HG02973 (cell line): ENCODE measurements at regions not wholly inside any gene's neighbourhood (a gene's known extent, or its start where the extent isn't known, plus 50 kb on each side); places are given as distances from the start of the nearest gene placed in this dataset.

Experiments
- ATAC-seq: cut with Tn5 transposase; IDR thresholded peaks from one replicate; pipeline ENCODE4 v1.9.1; 2021; ENCODE audit warnings: moderate library complexity; ENCODE audit not compliant: unreplicated experiment

- ATAC-seq, result no peak
Observed at GRCh38 chr5:68555907-68556681, 340.5 kb downstream of the PIK3R1 start.

GRCh38 chr5:68557162-68557936 is 341.8 kb downstream of the PIK3R1 start:
- no peak for ATAC-seq

GRCh38 chr5:68562308-68562707 is 346.8 kb downstream of the PIK3R1 start:
- ATAC-seq, result no peak

DNA sequence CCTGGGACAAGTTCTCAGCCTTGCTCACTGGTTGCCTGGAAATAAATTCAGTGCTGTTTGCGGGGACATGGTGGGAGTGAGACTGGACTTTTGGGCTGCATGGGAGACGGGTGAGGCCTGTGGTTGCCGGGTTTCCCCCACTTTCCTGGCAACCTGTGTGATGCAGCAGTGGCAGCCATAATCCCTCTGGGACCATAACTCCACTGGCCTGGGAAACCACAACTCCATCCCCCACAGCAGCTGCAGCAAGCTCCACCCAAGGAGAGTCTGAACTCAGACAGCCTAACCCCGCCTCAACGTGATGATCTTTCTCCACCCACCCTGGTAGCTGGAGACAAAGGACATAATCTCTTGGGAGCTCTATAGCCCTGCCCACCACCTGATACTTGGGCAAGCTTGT is 349.9 kb downstream of the PIK3R1 start:
- ATAC-seq, result peak; percentile 73

GRCh38 chr5:68576805-68577204 is 361.2 kb downstream of the PIK3R1 start:
- ATAC-seq, result no peak

DNA sequence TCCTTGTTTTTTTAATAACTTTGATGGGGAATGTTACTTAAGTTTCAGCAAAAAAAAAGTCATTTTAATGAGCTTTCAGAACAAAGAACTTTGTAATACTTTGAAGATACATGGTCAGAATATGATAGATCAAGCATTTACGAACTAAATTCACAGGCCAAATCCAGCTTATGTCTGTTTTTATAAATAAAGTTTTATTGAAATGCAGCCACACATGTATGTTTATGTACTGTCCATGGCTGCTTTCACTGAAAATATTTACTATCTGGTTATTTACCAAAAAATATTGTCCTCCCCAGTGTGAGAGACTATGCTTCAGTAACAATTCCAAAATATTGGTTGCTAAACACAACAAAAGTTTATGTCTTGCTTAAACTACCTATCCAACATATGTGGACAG is 366.7 kb downstream of the PIK3R1 start:
- no peak for ATAC-seq

DNA sequence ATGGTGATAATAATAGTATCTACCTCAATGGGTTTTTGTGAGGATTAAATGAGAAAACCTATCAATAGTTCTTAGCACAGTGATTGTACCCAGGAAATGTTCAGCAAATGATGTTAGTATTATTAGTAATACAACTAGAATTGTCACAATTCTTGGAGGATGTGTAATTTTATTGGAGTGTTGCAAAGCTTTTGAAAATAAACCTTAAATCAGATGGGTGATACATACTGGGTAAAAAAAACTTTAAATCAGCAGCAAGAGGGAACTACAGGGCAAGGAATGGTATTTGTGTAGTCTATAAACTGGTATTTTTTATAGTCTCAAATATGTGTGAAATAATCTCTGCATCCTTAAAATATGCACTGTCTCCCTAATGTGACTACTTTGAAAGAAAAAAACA is 371.6 kb downstream of the PIK3R1 start:
- ATAC-seq, result no peak

GRCh38 chr5:68591850-68592249 is 376.3 kb downstream of the PIK3R1 start:
- no peak for ATAC-seq

GRCh38 chr5:68592351-68592750 is 376.8 kb downstream of the PIK3R1 start:
- no peak for ATAC-seq

DNA sequence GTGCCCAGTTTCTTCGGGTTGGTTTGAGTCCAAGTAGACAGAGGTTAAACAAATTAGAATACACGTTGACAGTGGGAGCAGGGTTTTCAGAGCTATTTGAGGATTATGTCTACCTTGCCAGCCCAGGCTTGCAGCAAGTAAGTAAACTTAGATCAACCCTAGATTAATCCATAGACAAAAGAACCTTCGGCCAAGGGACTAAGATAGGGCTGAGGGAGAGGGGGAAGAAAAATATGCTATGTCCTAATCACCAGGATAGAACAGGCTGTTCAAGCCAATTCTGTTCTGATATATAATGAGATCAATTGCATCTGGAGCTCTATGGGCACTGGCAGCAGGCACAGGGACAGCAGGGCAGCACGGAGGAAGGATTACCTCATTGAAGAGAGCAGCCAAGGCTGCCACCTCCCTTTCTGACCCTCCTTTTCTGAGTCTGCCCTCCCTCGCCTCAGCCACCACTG is 377.7 kb downstream of the PIK3R1 start:
- ATAC-seq, result no peak

DNA sequence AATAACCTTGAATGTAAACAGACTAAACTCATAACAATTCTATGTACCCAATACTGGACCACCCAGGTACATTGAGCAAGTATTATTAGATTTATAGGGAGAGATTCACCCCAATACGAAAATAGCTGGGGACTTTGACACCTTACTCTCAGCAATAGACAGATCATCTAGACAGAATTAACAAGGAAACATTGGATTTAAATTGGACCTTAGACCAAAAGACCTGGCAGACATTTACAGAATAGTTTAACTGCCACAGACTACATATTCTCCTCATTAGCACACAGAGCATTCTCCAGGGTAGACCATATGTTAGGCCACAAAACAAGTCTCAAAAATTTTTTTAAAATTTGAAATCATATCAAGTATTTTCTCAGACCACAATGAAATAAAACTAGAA is 397.4 kb downstream of the PIK3R1 start:
- ATAC-seq, result no peak

GRCh38 chr5:68618501-68618900 is 402.9 kb downstream of the PIK3R1 start:
- ATAC-seq, result no peak

GRCh38 chr5:68627001-68627400 is 411.4 kb downstream of the PIK3R1 start:
- ATAC-seq, result no peak

DNA sequence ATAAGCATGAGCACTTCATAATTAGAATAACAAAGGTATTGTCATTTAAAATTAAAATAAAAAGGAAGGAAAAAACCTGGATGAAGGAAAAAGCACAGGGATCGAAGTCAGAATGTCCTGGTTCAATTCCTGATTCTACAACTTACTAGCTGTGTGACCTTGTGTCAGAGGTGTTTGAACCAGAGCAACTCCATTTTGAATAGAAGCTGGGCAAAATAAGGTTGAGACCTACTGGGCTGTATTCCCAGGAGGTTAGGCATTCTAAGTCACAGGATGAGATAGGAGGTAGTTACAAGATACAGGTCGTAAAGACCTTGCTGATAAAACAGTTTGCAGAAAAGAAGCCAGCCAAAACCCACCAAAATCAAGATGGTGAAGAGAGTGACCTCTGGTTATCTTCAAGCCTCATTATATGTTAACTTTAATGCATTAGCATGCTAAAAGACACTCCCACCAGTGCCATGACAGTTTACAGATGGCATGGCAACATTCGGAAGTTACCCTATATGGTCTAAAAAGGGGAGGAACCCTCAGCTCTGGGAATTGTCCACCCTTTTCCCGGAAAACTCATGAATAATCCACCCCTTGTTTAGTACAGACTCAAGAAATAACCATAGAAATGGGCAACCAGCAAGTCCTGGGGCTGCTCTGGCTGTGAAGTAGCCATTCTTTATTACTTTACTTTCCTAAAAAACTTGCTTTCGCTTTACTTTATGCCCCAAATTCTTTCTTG is 412.7 kb downstream of the PIK3R1 start:
- no peak for ATAC-seq

DNA sequence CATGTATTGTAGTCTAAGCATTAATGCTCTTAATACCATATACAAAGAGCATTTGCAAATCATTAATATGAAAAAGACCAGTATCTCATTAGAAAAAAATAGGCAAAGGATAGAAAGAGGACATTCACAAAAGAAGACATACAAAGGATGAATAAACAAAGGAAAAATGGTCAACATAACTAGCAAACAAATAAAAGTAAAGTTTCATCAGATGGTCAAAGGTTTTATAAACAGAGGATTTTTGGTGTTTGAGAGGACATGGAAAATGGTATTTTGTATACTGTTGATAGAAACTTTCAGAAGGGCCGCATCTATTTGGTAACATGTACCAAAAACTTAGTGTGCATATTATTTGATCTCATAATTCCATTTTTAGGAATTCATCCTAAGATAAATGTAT is 414.8 kb downstream of the PIK3R1 start:
- ATAC-seq, result no peak

DNA sequence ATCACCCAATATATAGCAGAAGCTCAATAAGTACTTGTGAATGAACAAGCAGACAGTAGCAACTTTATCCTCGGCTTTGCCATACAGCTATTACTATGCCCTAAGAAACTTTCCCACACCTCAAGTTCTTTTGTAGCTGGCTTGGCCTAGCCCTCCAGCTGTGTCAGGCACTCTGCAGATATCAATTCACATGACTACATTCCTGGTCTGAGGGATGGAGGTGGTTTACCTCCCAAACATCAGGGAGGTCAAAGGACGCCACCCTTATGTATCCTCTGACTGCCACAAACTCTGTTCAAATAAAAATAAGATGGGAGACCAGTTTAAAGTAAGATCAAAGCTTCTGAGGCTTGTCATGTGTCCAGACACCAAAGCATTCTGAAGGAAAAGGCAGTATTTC is 416.3 kb downstream of the PIK3R1 start:
- ATAC-seq, result no peak

GRCh38 chr5:68641211-68641610 is 425.7 kb downstream of the PIK3R1 start:
- peak; percentile 38 for ATAC-seq

DNA sequence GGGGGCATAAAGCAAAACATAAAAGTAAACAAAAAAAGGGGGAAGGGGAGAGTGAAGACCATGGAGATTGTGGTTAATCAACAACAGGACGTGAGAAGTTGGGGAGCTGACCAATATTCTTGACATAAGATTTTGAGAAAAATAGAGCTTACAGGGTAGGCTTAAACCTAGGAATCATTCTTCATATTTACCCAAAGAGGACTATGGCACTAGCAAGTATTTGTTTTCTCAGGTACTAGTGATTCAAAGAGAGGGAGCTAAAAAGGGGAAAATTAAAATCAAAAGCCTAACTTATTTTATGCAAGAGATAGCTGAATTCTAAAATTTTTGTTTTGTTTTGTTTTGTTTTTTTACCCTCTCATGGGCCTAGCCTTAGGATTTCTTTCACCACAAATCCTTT is 427.5 kb downstream of the PIK3R1 start:
- ATAC-seq, result no peak

DNA sequence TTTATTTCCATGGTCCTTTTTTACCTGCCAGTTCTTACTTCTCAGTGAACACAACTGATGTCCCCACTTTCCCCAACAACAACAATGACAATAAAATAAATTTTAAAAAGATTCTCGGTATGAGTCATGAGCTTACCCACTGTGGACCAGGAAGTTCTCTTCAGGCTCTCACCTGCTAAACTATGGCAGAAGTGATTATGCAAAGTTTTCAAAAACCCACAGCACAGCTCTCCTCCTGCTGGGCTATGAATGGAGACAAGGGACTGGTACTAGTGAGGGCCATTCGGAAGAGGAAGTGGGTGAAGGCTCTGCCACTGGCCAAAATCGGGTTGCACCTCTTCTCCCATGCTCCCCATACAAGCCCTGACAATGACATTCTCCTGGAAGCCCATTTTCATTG is 429.4 kb downstream of the PIK3R1 start:
- ATAC-seq, result peak; percentile 97

GRCh38 chr5:68646144-68646543 is 430.6 kb downstream of the PIK3R1 start:
- ATAC-seq, result no peak

DNA sequence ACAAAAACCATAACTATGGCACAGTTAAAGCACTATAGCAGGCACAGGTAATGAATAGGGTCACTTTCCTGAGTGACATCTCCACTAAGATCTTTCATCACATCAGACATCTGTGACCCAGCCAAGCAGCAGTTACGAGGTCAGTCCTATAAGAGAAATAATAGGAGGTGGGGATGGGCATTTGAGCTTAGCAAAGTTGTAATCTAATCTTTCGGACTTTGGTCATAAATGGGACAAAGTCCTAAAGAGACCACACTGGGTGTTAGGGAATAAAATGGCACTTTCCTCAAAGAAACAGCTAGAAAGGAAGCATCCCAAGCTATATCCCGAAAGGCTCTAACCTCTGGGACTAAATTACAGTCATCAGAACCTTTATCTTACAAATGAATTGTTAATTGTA is 432.2 kb downstream of the PIK3R1 start:
- no peak for ATAC-seq
